ENCODE measurements at regions not wholly inside any gene's neighbourhood (a gene's known extent, or its start where the extent isn't known, plus 50 kb on each side); places are given as distances from the start of the nearest gene placed in this dataset.

GRCh38 chr3:99578339-99578970 is 59.9 kb upstream of the COL8A1 start:
- DNase-seq (ENCODE audit: low spot score) = no peak
- Histone ChIP-seq H4K20me1 (ENCODE audit: low read depth) (no peaks in the 10 kb centered on the region), H2AFZ (replicated peaks) (no peak overlapping the region), H3K4me2 (no peak overlapping the region), H3K4me1 (no peaks in the 10 kb centered on the region), H3K9me3 (ENCODE audit: low read depth) (no peaks in the 10 kb centered on the region), H3F3A (ENCODE audit: low read depth) (no peaks in the 10 kb centered on the region), H3K9ac (no peak overlapping the region), H3K27me3 (no peaks in the 10 kb centered on the region), H3K79me2 (ENCODE audit: low read depth) (no peaks in the 10 kb centered on the region), H3K36me3 (no peaks in the 10 kb centered on the region), H3K4me3 (no peak overlapping the region), H3K27ac (no peak overlapping the region)
- no peak overlapping the region for H3K4me3 Mint-ChIP-seq
- no peaks in the 10 kb centered on the region for H3K36me3 Mint-ChIP-seq
- no peak overlapping the region for H3K27ac Mint-ChIP-seq
- H3K27me3 Mint-ChIP-seq (ENCODE audit: insufficient read depth, low read depth) = no peaks in the 10 kb centered on the region
- no peaks in the 10 kb centered on the region for H3K4me1 Mint-ChIP-seq
- TF ChIP-seq EZH2phosphoT487 (IDR thresholded peaks at IDR 0.05) (no peak), EZH2 (IDR thresholded peaks at IDR 0.05) (no peak), CTCF (IDR thresholded peaks at IDR 0.05) (no peak)
- peaks cover 5% of the 10 kb centered on the region for H3K9me3 Mint-ChIP-seq

GRCh38 chr3:99576904-99577559 is 61.4 kb upstream of the COL8A1 start:
- H3K4me1 ChIP-seq = no peaks in the 10 kb centered on the region
- no peaks in the 10 kb centered on the region for H4K20me1 ChIP-seq (ENCODE audit: low read depth)
- Mint-ChIP-seq H3K27me3 (ENCODE audit: insufficient read depth, low read depth) (no peaks in the 10 kb centered on the region), H3K4me1 (no peaks in the 10 kb centered on the region), H3K4me3 (no peak overlapping the region), H3K9me3 (peaks cover 5% of the 10 kb centered on the region), H3K27ac (no peak overlapping the region), H3K36me3 (no peaks in the 10 kb centered on the region)
- no peak overlapping the region for H3K27ac ChIP-seq
- no peaks in the 10 kb centered on the region for H3K9me3 ChIP-seq (ENCODE audit: low read depth)
- H3K27me3 ChIP-seq = no peaks in the 10 kb centered on the region
- no peak overlapping the region for H3K4me3 ChIP-seq
- H3K9ac ChIP-seq = no peak overlapping the region
- DNase-seq (ENCODE audit: low spot score) = no peak
- TF ChIP-seq EZH2phosphoT487 (IDR thresholded peaks at IDR 0.05) = no peak
- TF ChIP-seq EZH2 (IDR thresholded peaks at IDR 0.05) = no peak
- TF ChIP-seq CTCF (IDR thresholded peaks at IDR 0.05) = no peak
- no peak overlapping the region for H2AFZ ChIP-seq (replicated peaks)
- no peaks in the 10 kb centered on the region for H3K79me2 ChIP-seq (ENCODE audit: low read depth)
- no peaks in the 10 kb centered on the region for H3K36me3 ChIP-seq
- no peak overlapping the region for H3K4me2 ChIP-seq
- no peaks in the 10 kb centered on the region for H3F3A ChIP-seq (ENCODE audit: low read depth)

- Histone ChIP-seq H3K27ac (no peak overlapping the region), H2AFZ (replicated peaks) (no peak overlapping the region), H3K27me3 (no peaks in the 10 kb centered on the region), H4K20me1 (ENCODE audit: low read depth) (no peaks in the 10 kb centered on the region), H3K4me3 (no peak overlapping the region), H3F3A (ENCODE audit: low read depth) (no peaks in the 10 kb centered on the region), H3K79me2 (ENCODE audit: low read depth) (no peaks in the 10 kb centered on the region), H3K9ac (no peak overlapping the region), H3K4me2 (no peak overlapping the region), H3K36me3 (no peaks in the 10 kb centered on the region), H3K9me3 (ENCODE audit: low read depth) (no peaks in the 10 kb centered on the region), H3K4me1 (no peaks in the 10 kb centered on the region)
- Mint-ChIP-seq H3K4me1 (no peaks in the 10 kb centered on the region), H3K27ac (no peak overlapping the region), H3K36me3 (no peaks in the 10 kb centered on the region), H3K9me3 (peaks cover 5% of the 10 kb centered on the region), H3K27me3 (ENCODE audit: insufficient read depth, low read depth) (no peaks in the 10 kb centered on the region), H3K4me3 (no peak overlapping the region)
- TF ChIP-seq EZH2phosphoT487 (IDR thresholded peaks at IDR 0.05) (no peak), CTCF (IDR thresholded peaks at IDR 0.05) (no peak), EZH2 (IDR thresholded peaks at IDR 0.05) (no peak)
- DNase-seq (ENCODE audit: low spot score) = no peak
Observed at GRCh38 chr3:99575683-99576082, 62.7 kb upstream of the COL8A1 start.

All from neural progenitor cell (in vitro differentiated cells).